Smooth muscle cell (in vitro differentiated cells): ENCODE measurements at regions not wholly inside any gene's neighbourhood (a gene's known extent, or its start where the extent isn't known, plus 50 kb on each side); places are given as distances from the start of the nearest gene placed in this dataset.

ENCODE experiments used
- DNase-seq: peaks from one replicate; lab custom pipeline; 2025; ENCODE audit not compliant: unreplicated experiment; lab: John Stamatoyannopoulos, UW
- H2AFZ ChIP-seq: fragments of 200-600 bp; sonication (generic); 2 replicates; pipeline ENCODE4 v1.6.0; 2016; ENCODE audit warnings: antibody characterized with exemption, low read depth, mild to moderate bottlenecking
- H3F3A ChIP-seq: fragments of 200-600 bp; sonication (generic); 2 replicates; pipeline ENCODE4 v1.6.0; 2017; ENCODE audit warnings: antibody characterized with exemption, low read depth
- H3K27ac ChIP-seq: fragments of 200-600 bp; sonication (generic); 2 replicates; pipeline ENCODE4 v1.5.1; 2016; ENCODE audit warnings: low read depth, mild to moderate bottlenecking
- H3K27me3 ChIP-seq: fragments of 200-600 bp; sonication (generic); 2 replicates; pipeline ENCODE4 v1.6.1; 2016; ENCODE audit warnings: low read depth, mild to moderate bottlenecking
- H3K36me3 ChIP-seq: fragments of 200-600 bp; sonication (generic); 2 replicates; pipeline ENCODE4 v1.5.1; 2016; ENCODE audit warnings: low read depth
- H3K4me1 ChIP-seq: fragments of 200-600 bp; sonication (generic); 2 replicates; pipeline ENCODE4 v1.5.1; 2016; ENCODE audit warnings: low read depth
- H3K4me2 ChIP-seq: fragments of 200-600 bp; sonication (generic); 2 replicates; pipeline ENCODE4 v1.6.0; 2016; ENCODE audit warnings: mild to moderate bottlenecking
- H3K4me3 ChIP-seq: fragments of 200-600 bp; sonication (generic); 2 replicates; pipeline ENCODE4 v1.5.1; 2016; ENCODE audit warnings: mild to moderate bottlenecking
- H3K79me2 ChIP-seq: fragments of 200-600 bp; sonication (generic); 2 replicates; pipeline ENCODE4 v1.6.0; 2016; ENCODE audit warnings: low read depth, mild to moderate bottlenecking
- H3K9ac ChIP-seq: fragments of 200-600 bp; sonication (generic); 2 replicates; pipeline ENCODE4 v1.6.0; 2016; ENCODE audit warnings: low read depth
- H3K9me3 ChIP-seq: fragments of 200-600 bp; sonication (generic); replicated peaks from 2 replicates; pipeline ENCODE4 v1.5.1; 2016; ENCODE audit warnings: low read depth
- H4K20me1 ChIP-seq: fragments of 200-600 bp; sonication (generic); 2 replicates; pipeline ENCODE4 v1.6.0; 2016; ENCODE audit warnings: low read depth
- whole genome bisulfite sequencing: methylation state at CpG from one replicate; pipeline ENCODE4 v1.1.7; 2016; ENCODE audit warnings: low lambda C conversion rate; 5-methylcytosine and 5-hydroxymethylcytosine counted together
- TF ChIP-seq, protein P1 (sequence below): fragments of 200-600 bp; sonication (generic); IDR thresholded peaks from 2 replicates; pipeline ENCODE4 v1.5.1; 2017; ENCODE audit warnings: borderline replicate concordance, mild to moderate bottlenecking, antibody characterized with exemption; ENCODE audit not compliant: insufficient read depth, poor library complexity, severe bottlenecking

DNA sequence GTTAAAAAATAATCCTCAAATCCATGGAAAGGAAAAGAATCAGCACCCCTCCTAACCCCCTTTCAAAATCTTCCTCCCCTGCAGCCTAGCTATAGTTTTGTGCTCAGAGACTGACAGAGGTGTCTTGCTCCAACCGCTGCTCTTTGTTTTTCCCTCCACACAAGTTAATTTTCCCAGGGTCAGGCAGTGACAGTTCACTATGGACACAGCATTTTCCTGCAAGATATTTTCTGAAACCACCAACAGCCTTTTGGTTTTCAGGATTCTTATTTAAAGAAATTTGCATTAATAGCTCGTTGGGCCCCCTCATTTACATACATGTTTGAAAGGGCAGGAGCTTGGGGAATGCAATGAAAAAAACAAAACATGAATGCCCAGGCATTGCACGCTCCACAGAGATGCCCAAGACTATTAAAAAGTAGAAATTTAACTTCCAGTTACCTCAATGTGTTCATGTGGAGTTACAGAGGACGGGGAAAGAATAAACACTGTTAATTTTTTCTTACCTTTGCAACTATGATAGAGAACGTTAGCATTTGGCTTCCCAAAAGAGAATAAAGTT, 71.4 kb upstream of the CXCR4 start:
- no peaks in the 10 kb centered on the region for H3K9me3 ChIP-seq
- DNase-seq, result no peak
- H3F3A ChIP-seq, result no peaks in the 10 kb centered on the region
- H4K20me1 ChIP-seq, result no peaks in the 10 kb centered on the region
- 73% methylated on average over 5 of the region's 5 CpGs for WGBS
- TF ChIP-seq, protein P1, sequence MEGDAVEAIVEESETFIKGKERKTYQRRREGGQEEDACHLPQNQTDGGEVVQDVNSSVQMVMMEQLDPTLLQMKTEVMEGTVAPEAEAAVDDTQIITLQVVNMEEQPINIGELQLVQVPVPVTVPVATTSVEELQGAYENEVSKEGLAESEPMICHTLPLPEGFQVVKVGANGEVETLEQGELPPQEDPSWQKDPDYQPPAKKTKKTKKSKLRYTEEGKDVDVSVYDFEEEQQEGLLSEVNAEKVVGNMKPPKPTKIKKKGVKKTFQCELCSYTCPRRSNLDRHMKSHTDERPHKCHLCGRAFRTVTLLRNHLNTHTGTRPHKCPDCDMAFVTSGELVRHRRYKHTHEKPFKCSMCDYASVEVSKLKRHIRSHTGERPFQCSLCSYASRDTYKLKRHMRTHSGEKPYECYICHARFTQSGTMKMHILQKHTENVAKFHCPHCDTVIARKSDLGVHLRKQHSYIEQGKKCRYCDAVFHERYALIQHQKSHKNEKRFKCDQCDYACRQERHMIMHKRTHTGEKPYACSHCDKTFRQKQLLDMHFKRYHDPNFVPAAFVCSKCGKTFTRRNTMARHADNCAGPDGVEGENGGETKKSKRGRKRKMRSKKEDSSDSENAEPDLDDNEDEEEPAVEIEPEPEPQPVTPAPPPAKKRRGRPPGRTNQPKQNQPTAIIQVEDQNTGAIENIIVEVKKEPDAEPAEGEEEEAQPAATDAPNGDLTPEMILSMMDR, result no peak
- no peak overlapping the region for H3K4me3 ChIP-seq
- H2AFZ ChIP-seq, result no peak overlapping the region
- no peaks in the 10 kb centered on the region for H3K27me3 ChIP-seq
- no peak overlapping the region for H3K9ac ChIP-seq
- no peaks in the 10 kb centered on the region for H3K36me3 ChIP-seq
- no peak overlapping the region for H3K27ac ChIP-seq
- no peaks in the 10 kb centered on the region for H3K4me1 ChIP-seq
- no peak overlapping the region for H3K4me2 ChIP-seq
- no peaks in the 10 kb centered on the region for H3K79me2 ChIP-seq

DNA sequence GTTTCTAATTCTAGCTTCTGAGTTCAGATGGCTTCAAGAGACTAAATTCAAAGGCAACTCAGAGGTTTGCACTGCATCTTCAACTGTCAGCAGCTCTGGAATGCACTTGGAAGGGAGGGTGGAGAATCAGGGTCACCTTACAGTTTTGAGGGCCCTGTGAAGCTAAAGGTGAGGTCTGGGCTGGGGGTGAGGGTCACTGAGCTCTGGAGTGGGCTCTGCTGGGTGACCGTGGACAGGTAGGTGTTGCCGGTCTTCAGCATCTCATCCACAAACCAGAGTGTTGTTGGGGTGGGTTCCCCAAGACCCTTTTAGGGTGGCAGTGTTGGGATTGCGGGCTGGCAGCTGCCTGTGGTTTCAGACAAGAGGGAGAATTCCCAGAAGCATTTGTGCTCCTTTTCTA, 70.1 kb upstream of the CXCR4 start:
- Histone ChIP-seq H4K20me1 (no peaks in the 10 kb centered on the region), H3K27ac (no peak overlapping the region), H2AFZ (no peak overlapping the region), H3K36me3 (no peaks in the 10 kb centered on the region), H3K4me2 (no peak overlapping the region), H3K79me2 (no peaks in the 10 kb centered on the region), H3K9me3 (no peaks in the 10 kb centered on the region), H3K9ac (no peak overlapping the region), H3F3A (no peaks in the 10 kb centered on the region), H3K4me1 (no peaks in the 10 kb centered on the region), H3K4me3 (no peak overlapping the region), H3K27me3 (no peaks in the 10 kb centered on the region)
- DNase-seq, result no peak
- TF ChIP-seq, protein P1, result no peak
- WGBS, result 96% methylated on average over 3 of the region's 3 CpGs

DNA sequence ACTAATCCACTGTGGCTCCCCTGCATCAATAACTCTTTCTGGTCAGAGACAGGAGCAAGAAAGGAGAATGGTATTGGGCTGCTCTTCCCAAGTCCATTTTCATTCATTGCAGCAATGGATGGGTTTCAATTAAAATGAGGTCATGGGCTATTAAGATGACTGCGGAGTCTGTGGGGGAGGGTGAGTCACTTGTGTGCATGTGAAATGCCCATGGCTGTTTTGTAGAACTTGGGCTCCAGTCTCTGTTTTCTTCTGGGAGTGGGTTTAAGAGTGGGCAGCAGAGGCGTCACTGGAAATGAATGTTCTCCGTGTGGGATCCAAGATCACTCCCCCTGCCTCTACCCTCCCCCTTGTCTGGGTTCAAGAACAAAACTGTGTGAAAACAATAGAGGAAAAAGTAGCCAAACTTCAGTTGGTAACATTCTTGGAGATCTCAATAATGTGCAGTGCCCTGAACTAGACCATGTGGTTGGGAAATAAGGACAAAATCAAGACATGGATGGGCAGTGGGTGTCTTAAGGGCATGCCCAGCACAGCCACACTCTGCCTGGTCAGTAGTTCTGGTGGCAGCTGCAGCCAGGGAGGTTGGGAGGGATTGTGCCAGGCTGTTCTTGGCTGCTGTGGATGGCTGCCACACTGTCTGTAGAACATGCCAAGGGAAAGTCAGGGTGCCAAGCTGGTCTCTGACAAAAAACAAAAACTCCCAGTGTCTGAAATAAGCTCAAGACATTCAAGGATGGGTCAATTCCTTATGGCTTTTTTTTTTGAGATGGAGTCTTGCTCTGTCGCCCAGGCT, 68.2 kb upstream of the CXCR4 start:
- Histone ChIP-seq H4K20me1 (no peaks in the 10 kb centered on the region), H3K36me3 (no peaks in the 10 kb centered on the region), H3K9me3 (no peaks in the 10 kb centered on the region), H3K4me3 (no peak overlapping the region), H3K9ac (no peak overlapping the region), H3K4me2 (no peak overlapping the region), H3K79me2 (no peaks in the 10 kb centered on the region), H3K27ac (no peak overlapping the region), H3F3A (no peaks in the 10 kb centered on the region), H2AFZ (no peak overlapping the region), H3K27me3 (no peaks in the 10 kb centered on the region), H3K4me1 (no peaks in the 10 kb centered on the region)
- no peak for DNase-seq
- 61% methylated on average over 4 of the region's 4 CpGs for WGBS
- TF ChIP-seq, protein P1, result no peak

DNA sequence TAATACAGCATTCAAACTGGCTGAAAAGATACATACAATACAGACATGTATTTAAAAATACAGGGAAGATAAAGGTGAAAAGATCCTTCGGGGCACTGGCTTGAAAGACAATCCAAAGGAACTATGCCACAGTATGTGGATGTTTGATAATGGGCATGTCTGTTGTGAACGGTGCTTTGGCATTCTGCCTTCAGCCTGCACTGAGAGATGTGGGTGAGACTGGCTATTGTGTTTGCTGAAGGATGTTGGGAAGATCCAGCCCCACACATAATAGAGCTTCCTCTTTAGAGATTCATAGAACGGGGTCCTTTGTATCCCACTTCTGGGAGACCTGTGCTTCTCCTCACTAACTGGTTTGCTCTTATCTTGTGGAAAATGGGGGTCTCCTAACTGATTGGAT, 65.1 kb upstream of the CXCR4 start:
- no peaks in the 10 kb centered on the region for H3K9me3 ChIP-seq
- no peak overlapping the region for H3K27ac ChIP-seq
- no peaks in the 10 kb centered on the region for H3F3A ChIP-seq
- no peaks in the 10 kb centered on the region for H3K79me2 ChIP-seq
- TF ChIP-seq, protein P1, result no peak
- H3K36me3 ChIP-seq, result no peaks in the 10 kb centered on the region
- no peak overlapping the region for H3K4me3 ChIP-seq
- no peak for DNase-seq
- H4K20me1 ChIP-seq, result no peaks in the 10 kb centered on the region
- no peaks in the 10 kb centered on the region for H3K4me1 ChIP-seq
- no peak overlapping the region for H3K9ac ChIP-seq
- H3K4me2 ChIP-seq, result no peak overlapping the region
- no peak overlapping the region for H2AFZ ChIP-seq
- H3K27me3 ChIP-seq, result no peaks in the 10 kb centered on the region
- WGBS, result 89% methylated on average over 3 of the region's 3 CpGs
